ENCODE measurements at regions not wholly inside any gene's neighbourhood (a gene's known extent, or its start where the extent isn't known, plus 50 kb on each side); places are given as distances from the start of the nearest gene placed in this dataset.
A peak's percentile ranks its signal among the peaks of the same experiment; 100 is the strongest.

DNA sequence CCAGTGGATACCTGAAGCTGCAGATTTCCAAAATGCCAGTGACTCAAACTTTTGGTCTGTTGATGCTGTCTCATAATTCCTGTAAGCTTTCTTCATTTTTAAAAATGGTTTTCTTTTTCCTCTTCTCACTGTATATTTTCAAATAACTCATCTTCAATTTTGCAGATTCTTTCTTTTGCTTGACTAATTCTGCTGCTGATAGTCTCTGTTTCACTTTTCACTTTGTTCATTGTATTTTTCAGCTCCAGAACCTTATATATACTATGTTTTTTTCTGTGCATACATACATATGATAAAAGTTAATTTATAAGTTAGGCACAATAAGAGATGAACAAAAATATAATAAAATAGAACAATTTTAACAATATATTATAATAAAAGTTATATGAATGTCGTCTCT, 237.7 kb upstream of the GPRIN3 start:
- 83% methylated on average over 1 of the region's 1 CpG for WGBS
- H3K27ac ChIP-seq (ENCODE audit: low read length), result no peak overlapping the region
- H3K27me3 ChIP-seq (ENCODE audit: control insufficient read depth, insufficient read depth), result no peaks in the 10 kb centered on the region
- no peaks in the 10 kb centered on the region for H3K9me3 ChIP-seq (ENCODE audit: control insufficient read depth, low read length)
- ATAC-seq (no peak), DNase-seq (no peak)
- H3K4me1 ChIP-seq (ENCODE audit: control insufficient read depth, insufficient read depth, low read length), result no peaks in the 10 kb centered on the region
- intact Hi-C loops (cut with DNase I), result no loop called here
- H3K4me3 ChIP-seq (ENCODE audit: low read length), result no peak overlapping the region

DNA sequence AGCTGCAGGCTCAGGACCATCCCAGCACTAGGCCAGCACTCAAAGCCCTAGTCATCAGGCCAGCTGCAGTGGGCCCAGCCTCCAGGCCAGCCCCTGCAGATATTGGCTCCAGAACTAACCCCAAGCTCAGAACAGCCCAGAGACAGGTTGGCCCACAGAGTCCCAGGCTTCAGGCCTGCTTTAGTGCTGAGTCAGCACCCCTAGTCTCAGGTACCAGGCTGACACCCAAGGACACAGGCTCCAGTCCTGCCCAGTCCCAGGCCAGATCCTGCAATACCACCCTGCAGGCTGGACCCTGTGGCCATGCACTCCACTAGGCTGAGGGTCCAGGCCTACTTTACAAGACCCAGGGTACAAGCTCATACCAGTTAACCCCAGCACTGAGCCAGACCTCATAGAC, 234.4 kb upstream of the GPRIN3 start:
- DNase-seq (peak in 1 of 3 donors; percentile 17), ATAC-seq (peak; percentile 22 to 23)
- intact Hi-C loops (cut with DNase I), result no loop called here
- no peaks in the 10 kb centered on the region for H3K9me3 ChIP-seq (ENCODE audit: control insufficient read depth, low read length)
- no peak overlapping the region for H3K27ac ChIP-seq (ENCODE audit: low read length)
- H3K4me3 ChIP-seq (ENCODE audit: low read length), result no peak overlapping the region
- H3K27me3 ChIP-seq (ENCODE audit: control insufficient read depth, insufficient read depth), result no peaks in the 10 kb centered on the region
- H3K4me1 ChIP-seq (ENCODE audit: control insufficient read depth, insufficient read depth, low read length), result no peaks in the 10 kb centered on the region

GRCh38 chr4:89539797-89540711, 232.5 kb upstream of the GPRIN3 start:
- WGBS, result 76% methylated on average over 2 of the region's 2 CpGs
- no peak for ATAC-seq
- H3K4me1 ChIP-seq (ENCODE audit: control insufficient read depth, insufficient read depth, low read length), result no peaks in the 10 kb centered on the region
- H3K27ac ChIP-seq (ENCODE audit: low read length), result no peak overlapping the region
- no peaks in the 10 kb centered on the region for H3K27me3 ChIP-seq (ENCODE audit: control insufficient read depth, insufficient read depth)
- no peak for DNase-seq
- intact Hi-C loops (cut with DNase I), result no loop called here
- no peaks in the 10 kb centered on the region for H3K9me3 ChIP-seq (ENCODE audit: control insufficient read depth, low read length)
- no peak overlapping the region for H3K4me3 ChIP-seq (ENCODE audit: low read length)

- 70% methylated on average over 3 of the region's 3 CpGs for WGBS
- ATAC-seq (no peak), DNase-seq (no peak)
- no peaks in the 10 kb centered on the region for H3K9me3 ChIP-seq (ENCODE audit: control insufficient read depth, low read length)
- no peak overlapping the region for H3K27ac ChIP-seq (ENCODE audit: low read length)
- no peaks in the 10 kb centered on the region for H3K27me3 ChIP-seq (ENCODE audit: control insufficient read depth, insufficient read depth)
- H3K4me3 ChIP-seq (ENCODE audit: low read length), result no peak overlapping the region
- intact Hi-C loops (cut with DNase I), result no loop called here
- H3K4me1 ChIP-seq (ENCODE audit: control insufficient read depth, insufficient read depth, low read length), result no peaks in the 10 kb centered on the region
These were observed 231.8 kb upstream of the GPRIN3 start for GRCh38 chr4:89539374-89539773.

DNA sequence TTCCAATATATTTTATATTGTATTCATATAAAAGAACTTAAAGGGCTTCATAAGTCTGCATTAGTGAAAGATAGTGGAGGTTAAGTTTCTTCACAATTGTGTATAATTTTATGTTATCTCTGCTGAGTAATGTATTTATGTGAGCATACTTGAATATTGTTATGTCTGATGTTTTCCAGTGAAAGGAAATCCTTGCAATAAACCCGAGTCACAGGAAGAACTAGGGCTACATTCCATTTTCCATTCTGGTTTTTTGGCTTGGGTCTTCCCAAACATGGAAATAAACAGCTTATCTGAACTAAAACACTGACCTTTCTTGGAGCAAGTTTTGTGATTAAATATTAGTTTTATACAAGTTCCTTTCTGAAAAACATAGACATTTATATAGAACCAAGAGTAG, 231.3 kb upstream of the GPRIN3 start:
- no peak overlapping the region for H3K27ac ChIP-seq (ENCODE audit: low read length)
- no peak for DNase-seq
- H3K4me3 ChIP-seq (ENCODE audit: low read length), result no peak overlapping the region
- ATAC-seq, result no peak
- intact Hi-C loops (cut with DNase I), result no loop called here
- WGBS, result 36% methylated on average over 1 of the region's 1 CpG
- no peaks in the 10 kb centered on the region for H3K27me3 ChIP-seq (ENCODE audit: control insufficient read depth, insufficient read depth)
- no peaks in the 10 kb centered on the region for H3K9me3 ChIP-seq (ENCODE audit: control insufficient read depth, low read length)
- no peaks in the 10 kb centered on the region for H3K4me1 ChIP-seq (ENCODE audit: control insufficient read depth, insufficient read depth, low read length)

DNA sequence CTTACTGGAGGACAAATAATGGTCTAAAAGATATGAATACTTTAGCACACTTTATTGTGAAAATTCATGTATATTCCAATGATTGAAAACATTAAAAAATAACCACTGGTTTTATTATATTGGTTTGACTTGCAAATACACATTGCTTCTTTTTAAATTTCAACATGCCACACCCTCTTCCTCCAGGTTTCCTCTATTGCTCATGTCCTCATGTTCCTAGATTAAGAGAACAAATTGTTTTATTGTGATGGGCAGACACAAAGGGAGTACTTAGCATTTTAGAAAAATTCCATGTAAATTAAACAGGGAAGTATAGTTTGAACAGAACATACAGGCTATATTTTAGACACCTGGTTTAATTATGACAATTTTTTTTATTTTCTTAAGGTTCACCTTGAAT, 230.6 kb upstream of the GPRIN3 start:
- H3K9me3 ChIP-seq (ENCODE audit: control insufficient read depth, low read length), result no peaks in the 10 kb centered on the region
- no peak overlapping the region for H3K4me3 ChIP-seq (ENCODE audit: low read length)
- no peaks in the 10 kb centered on the region for H3K27me3 ChIP-seq (ENCODE audit: control insufficient read depth, insufficient read depth)
- ATAC-seq (no peak), DNase-seq (no peak)
- H3K4me1 ChIP-seq (ENCODE audit: control insufficient read depth, insufficient read depth, low read length), result no peaks in the 10 kb centered on the region
- intact Hi-C loops (cut with DNase I), result no loop called here
- no peak overlapping the region for H3K27ac ChIP-seq (ENCODE audit: low read length)

DNA sequence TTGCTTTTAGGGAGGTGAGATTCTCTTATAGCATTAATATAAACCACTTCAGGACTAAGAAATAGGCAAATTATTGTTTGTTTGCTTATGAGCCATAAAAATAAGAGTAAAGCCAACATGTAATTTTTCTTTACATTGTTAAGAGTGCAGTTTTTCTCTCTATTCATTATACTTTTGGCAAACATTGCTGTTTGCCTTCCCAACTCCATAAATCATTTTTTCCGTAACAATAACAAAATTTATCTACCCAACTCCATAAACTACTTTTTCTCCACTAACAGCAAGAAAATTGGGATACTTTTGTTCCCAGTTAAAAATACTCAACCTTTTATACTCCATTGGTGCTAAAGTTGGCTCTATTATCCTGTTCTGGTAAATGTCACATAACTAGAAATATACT, 229.7 kb upstream of the GPRIN3 start:
- 67% methylated on average over 1 of the region's 1 CpG for WGBS
- intact Hi-C loops (cut with DNase I), result no loop called here
- no peak for ATAC-seq
- no peaks in the 10 kb centered on the region for H3K27me3 ChIP-seq (ENCODE audit: control insufficient read depth, insufficient read depth)
- H3K9me3 ChIP-seq (ENCODE audit: control insufficient read depth, low read length), result no peaks in the 10 kb centered on the region
- no peak overlapping the region for H3K4me3 ChIP-seq (ENCODE audit: low read length)
- H3K4me1 ChIP-seq (ENCODE audit: control insufficient read depth, insufficient read depth, low read length), result no peaks in the 10 kb centered on the region
- DNase-seq, result no peak
- H3K27ac ChIP-seq (ENCODE audit: low read length), result no peak overlapping the region

GRCh38 chr4:89535251-89535650, 227.7 kb upstream of the GPRIN3 start:
- H3K4me3 ChIP-seq (ENCODE audit: low read length), result no peak overlapping the region
- no peak for ATAC-seq
- no peaks in the 10 kb centered on the region for H3K4me1 ChIP-seq (ENCODE audit: control insufficient read depth, insufficient read depth, low read length)
- 60% methylated on average over 3 of the region's 3 CpGs for WGBS
- H3K27ac ChIP-seq (ENCODE audit: low read length), result no peak overlapping the region
- H3K27me3 ChIP-seq (ENCODE audit: control insufficient read depth, insufficient read depth), result no peaks in the 10 kb centered on the region
- H3K9me3 ChIP-seq (ENCODE audit: control insufficient read depth, low read length), result no peaks in the 10 kb centered on the region
- no peak for DNase-seq
- intact Hi-C loops (cut with DNase I), result no loop called here

DNA sequence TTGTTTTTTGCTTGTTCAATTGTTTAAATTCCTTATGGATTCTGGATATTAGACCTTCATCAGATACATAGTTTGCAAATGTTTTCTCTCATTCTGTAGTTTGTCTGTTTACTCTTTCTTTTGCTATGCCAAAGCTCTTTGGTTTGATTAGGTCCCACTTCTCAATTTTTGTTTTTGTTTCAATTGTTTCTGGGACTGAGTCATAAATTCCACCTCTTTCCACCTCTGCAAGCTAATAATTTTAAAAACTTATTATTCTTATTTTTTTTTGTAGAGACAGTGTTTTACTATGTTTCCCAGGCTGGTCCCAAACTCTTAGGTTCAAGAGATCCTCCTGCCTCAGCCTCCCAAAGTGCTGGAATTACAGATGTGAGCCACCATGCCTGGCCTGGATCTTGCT, 226.8 kb upstream of the GPRIN3 start:
- DNase-seq (no peak), ATAC-seq (no peak)
- Histone ChIP-seq H3K27ac (ENCODE audit: low read length) (no peak overlapping the region), H3K27me3 (ENCODE audit: control insufficient read depth, insufficient read depth) (no peaks in the 10 kb centered on the region), H3K4me3 (ENCODE audit: low read length) (no peak overlapping the region), H3K4me1 (ENCODE audit: control insufficient read depth, insufficient read depth, low read length) (no peaks in the 10 kb centered on the region), H3K9me3 (ENCODE audit: control insufficient read depth, low read length) (no peaks in the 10 kb centered on the region)
- intact Hi-C loops (cut with DNase I), result no loop called here

DNA sequence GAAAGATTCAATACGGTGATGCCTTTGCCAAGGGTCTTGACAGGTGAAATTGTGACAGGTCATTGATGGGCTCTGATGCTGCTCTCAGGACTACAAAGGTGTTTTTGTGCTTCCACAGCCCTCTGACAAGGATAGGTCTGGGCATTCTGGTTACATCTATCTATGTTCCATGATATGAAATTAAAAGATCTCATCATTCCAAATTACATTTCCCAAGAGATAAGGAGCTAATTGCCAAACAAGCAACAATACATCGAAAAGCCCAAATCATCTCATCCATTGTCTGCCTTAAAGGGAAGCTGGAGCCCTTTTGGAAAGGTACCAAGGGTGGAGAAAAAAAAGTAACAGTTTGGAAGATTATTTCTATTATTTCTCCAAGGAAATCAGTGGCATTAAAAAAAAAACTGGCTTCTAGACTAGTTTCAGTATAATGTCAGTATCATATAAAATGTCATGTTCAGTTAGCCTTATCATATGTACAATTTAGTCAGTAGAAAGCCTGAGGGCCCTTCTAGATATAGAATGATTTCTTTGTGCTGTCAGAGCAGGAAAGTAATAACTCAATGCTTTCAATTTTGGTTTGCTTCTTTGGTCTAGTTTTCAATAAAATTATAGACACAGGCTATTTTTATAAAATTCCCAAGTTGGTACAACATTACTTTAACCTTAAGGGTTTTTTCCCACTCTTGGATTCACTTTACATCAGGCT, 224.5 kb upstream of the GPRIN3 start:
- H3K9me3 ChIP-seq (ENCODE audit: control insufficient read depth, low read length), result no peaks in the 10 kb centered on the region
- ATAC-seq (no peak), DNase-seq (no peak)
- no peak overlapping the region for H3K27ac ChIP-seq (ENCODE audit: low read length)
- intact Hi-C loops (cut with DNase I), result no loop called here
- H3K4me3 ChIP-seq (ENCODE audit: low read length), result no peak overlapping the region
- 62% methylated on average over 2 of the region's 2 CpGs for WGBS
- H3K27me3 ChIP-seq (ENCODE audit: control insufficient read depth, insufficient read depth), result no peaks in the 10 kb centered on the region
- H3K4me1 ChIP-seq (ENCODE audit: control insufficient read depth, insufficient read depth, low read length), result no peaks in the 10 kb centered on the region

- Histone ChIP-seq H3K27me3 (ENCODE audit: control insufficient read depth, insufficient read depth) (no peaks in the 10 kb centered on the region), H3K4me1 (ENCODE audit: control insufficient read depth, insufficient read depth, low read length) (no peaks in the 10 kb centered on the region), H3K9me3 (ENCODE audit: control insufficient read depth, low read length) (no peaks in the 10 kb centered on the region), H3K4me3 (ENCODE audit: low read length) (no peak overlapping the region), H3K27ac (ENCODE audit: low read length) (no peak overlapping the region)
- intact Hi-C loops (cut with DNase I), result no loop called here
- ATAC-seq (no peak), DNase-seq (no peak)
- WGBS, result 73% methylated on average over 4 of the region's 4 CpGs
These were observed 221.0 kb upstream of the GPRIN3 start for GRCh38 chr4:89528526-89529133.

Data from right cardiac atrium (tissue), 5 donors.